Keratinocyte (primary cell): ENCODE measurements at regions not wholly inside any gene's neighbourhood (a gene's known extent, or its start where the extent isn't known, plus 50 kb on each side); places are given as distances from the start of the nearest gene placed in this dataset.

Experiments
- DNase-seq: peaks from one replicate; pipeline ENCODE4 v3.0.0-alpha.2; 2011; ENCODE audit warnings: low read depth, missing footprints, low spot score
- FAIRE-seq: peaks from 2 replicates; lab custom pipeline; 2011; peaks lifted over from hg19 to GRCh38; lab: Jason Lieb, UNC
- H2AFZ ChIP-seq: 2 replicates; pipeline ENCODE4 v1.6.0; 2012; ENCODE audit warnings: low read length, control low read depth, inconsistent platforms; ENCODE audit not compliant: control insufficient read depth
- H3K27ac ChIP-seq: 2 replicates; pipeline ENCODE4 v1.5.1; 2011; ENCODE audit warnings: low read length; ENCODE audit not compliant: control insufficient read depth, insufficient read depth
- H3K27me3 ChIP-seq: 3 replicates; pipeline ENCODE4 v1.6.0; 2011; ENCODE audit warnings: low read length; ENCODE audit not compliant: control insufficient read depth, insufficient read depth; ENCODE audit errors: extremely low read depth
- H3K36me3 ChIP-seq, 2 experiments: 2 replicates in 1 of 2; 3 replicates in 1 of 2; pipeline ENCODE4 v1.5.1; 2011; ENCODE audit warnings: low read length in 2 of 2, mild to moderate bottlenecking in 1 of 2; ENCODE audit not compliant: control insufficient read depth in 2 of 2, insufficient read depth in 2 of 2; ENCODE audit errors: extremely low read depth in 1 of 2
- H3K4me1 ChIP-seq: 3 replicates; pipeline ENCODE4 v1.5.1; 2011; ENCODE audit warnings: low read length; ENCODE audit not compliant: control insufficient read depth, insufficient read depth; ENCODE audit errors: extremely low read depth
- H3K4me2 ChIP-seq: 3 replicates; pipeline ENCODE4 v1.6.0; 2011; ENCODE audit warnings: low read depth, low read length; ENCODE audit not compliant: control insufficient read depth, insufficient read depth; ENCODE audit errors: extremely low read depth
- H3K4me3 ChIP-seq, 3 experiments: fragments of 200-600 bp in 1 of 3; sonication (generic) in 1 of 3; 2 replicates in 2 of 3; 3 replicates in 1 of 3; pipeline ENCODE4 v1.5.1; 2011 to 2016; ENCODE audit warnings: low read length in 3 of 3, mild to moderate bottlenecking in 3 of 3, control low read depth in 2 of 3, inconsistent platforms in 1 of 3, low read depth in 1 of 3, mixed read lengths in 1 of 3, mixed run types in 1 of 3, moderate library complexity in 1 of 3; ENCODE audit not compliant: control insufficient read depth in 2 of 3, insufficient read depth in 2 of 3; ENCODE audit errors: extremely low read depth in 1 of 3
- H3K79me2 ChIP-seq: 2 replicates; pipeline ENCODE4 v1.6.0; 2012; ENCODE audit warnings: low read length; ENCODE audit not compliant: control insufficient read depth, insufficient read depth
- H3K9ac ChIP-seq: 3 replicates; pipeline ENCODE4 v1.6.0; 2011; ENCODE audit warnings: low read length; ENCODE audit not compliant: control insufficient read depth, insufficient read depth; ENCODE audit errors: extremely low read depth
- H3K9me1 ChIP-seq: 3 replicates; pipeline ENCODE4 v1.6.0; 2011; ENCODE audit warnings: low read length; ENCODE audit not compliant: control insufficient read depth, insufficient read depth; ENCODE audit errors: extremely low read depth
- H3K9me3 ChIP-seq: 2 replicates; pipeline ENCODE4 v1.5.1; 2012; ENCODE audit warnings: low read depth, low read length; ENCODE audit not compliant: control insufficient read depth
- H4K20me1 ChIP-seq: 3 replicates; pipeline ENCODE4 v1.6.0; 2011; ENCODE audit warnings: low read length; ENCODE audit not compliant: control insufficient read depth, insufficient read depth; ENCODE audit errors: extremely low read depth
- CTCF ChIP-seq, 3 experiments: IDR thresholded peaks in 1 of 3; conservative IDR thresholded peaks in 1 of 3; optimal IDR thresholded peaks in 1 of 3; 2 replicates in 2 of 3; 3 replicates in 1 of 3; pipeline versions ENCODE3 to v1.5.1; 2011; ENCODE audit warnings: low read length in 3 of 3, mild to moderate bottlenecking in 3 of 3, moderate library complexity in 2 of 3, control low read depth in 1 of 3, inconsistent platforms in 1 of 3; ENCODE audit not compliant: insufficient read depth in 2 of 3; ENCODE audit errors: extremely low read depth in 1 of 3
- EZH2 ChIP-seq: IDR thresholded peaks from one replicate; pipeline ENCODE4 v1.6.1; 2012; ENCODE audit warnings: inconsistent platforms, mild to moderate bottlenecking, low read length, moderate library complexity
- dilution Hi-C: fragments of 300-500 bp; cut with MboI; formaldehyde crosslinking; loops from one replicate; pipeline ENCODE4 v1.7.0; 2020; ENCODE audit warnings: low sequenced_read_pairs; ENCODE audit not compliant: extremely low pct_ligation_motif_present

- no peak overlapping the region for H2AFZ ChIP-seq
- H3K27me3 ChIP-seq: no peaks in the 10 kb centered on the region
- no peaks in the 10 kb centered on the region for H3K79me2 ChIP-seq
- H3K9me1 ChIP-seq: no peaks in the 10 kb centered on the region
- TF ChIP-seq EZH2: no peak
- TF ChIP-seq CTCF (optimal IDR thresholded peaks at IDR 0.05 in 1 of 3, IDR thresholded peaks at IDR 0.05 in 1 of 3, conservative IDR thresholded peaks at IDR 0.05 in 1 of 3; ENCODE audit: extremely low read depth in 1 of 3, insufficient read depth in 2 of 3, low read length in 3 of 3): no peak
- H3K9ac ChIP-seq: no peak overlapping the region
- no peak overlapping the region for H3K27ac ChIP-seq
- no peaks in the 10 kb centered on the region for H3K36me3 ChIP-seq
- no peak for DNase-seq
- dilution Hi-C loops: no loop called here
- H3K9me3 ChIP-seq: no peaks in the 10 kb centered on the region
- FAIRE-seq: no peak
- no peaks in the 10 kb centered on the region for H3K4me1 ChIP-seq
- no peak overlapping the region for H3K4me2 ChIP-seq
- no peak overlapping the region for H3K4me3 ChIP-seq
- no peaks in the 10 kb centered on the region for H4K20me1 ChIP-seq
Measured at GRCh38 chr3:83434880-83435587, 1523.8 kb upstream of the CADM2 start.

- no peaks in the 10 kb centered on the region for H4K20me1 ChIP-seq
- no peak for DNase-seq
- no peaks in the 10 kb centered on the region for H3K9me3 ChIP-seq
- H3K9ac ChIP-seq: no peak overlapping the region
- H3K4me2 ChIP-seq: no peak overlapping the region
- no peak overlapping the region for H3K4me3 ChIP-seq
- no peak overlapping the region for H3K27ac ChIP-seq
- H3K79me2 ChIP-seq: no peaks in the 10 kb centered on the region
- no peaks in the 10 kb centered on the region for H3K36me3 ChIP-seq
- FAIRE-seq: no peak
- dilution Hi-C loops: no loop called here
- TF ChIP-seq CTCF (optimal IDR thresholded peaks at IDR 0.05 in 1 of 3, IDR thresholded peaks at IDR 0.05 in 1 of 3, conservative IDR thresholded peaks at IDR 0.05 in 1 of 3; ENCODE audit: extremely low read depth in 1 of 3, insufficient read depth in 2 of 3, low read length in 3 of 3): no peak
- no peak for TF ChIP-seq EZH2
- no peaks in the 10 kb centered on the region for H3K27me3 ChIP-seq
- H3K9me1 ChIP-seq: no peaks in the 10 kb centered on the region
- H2AFZ ChIP-seq: no peak overlapping the region
- H3K4me1 ChIP-seq: no peaks in the 10 kb centered on the region
Measured at GRCh38 chr3:83438188-83438587, 1520.6 kb upstream of the CADM2 start.
